ENCODE measurements at regions not wholly inside any gene's neighbourhood (a gene's known extent, or its start where the extent isn't known, plus 50 kb on each side); places are given as distances from the start of the nearest gene placed in this dataset.

DNA sequence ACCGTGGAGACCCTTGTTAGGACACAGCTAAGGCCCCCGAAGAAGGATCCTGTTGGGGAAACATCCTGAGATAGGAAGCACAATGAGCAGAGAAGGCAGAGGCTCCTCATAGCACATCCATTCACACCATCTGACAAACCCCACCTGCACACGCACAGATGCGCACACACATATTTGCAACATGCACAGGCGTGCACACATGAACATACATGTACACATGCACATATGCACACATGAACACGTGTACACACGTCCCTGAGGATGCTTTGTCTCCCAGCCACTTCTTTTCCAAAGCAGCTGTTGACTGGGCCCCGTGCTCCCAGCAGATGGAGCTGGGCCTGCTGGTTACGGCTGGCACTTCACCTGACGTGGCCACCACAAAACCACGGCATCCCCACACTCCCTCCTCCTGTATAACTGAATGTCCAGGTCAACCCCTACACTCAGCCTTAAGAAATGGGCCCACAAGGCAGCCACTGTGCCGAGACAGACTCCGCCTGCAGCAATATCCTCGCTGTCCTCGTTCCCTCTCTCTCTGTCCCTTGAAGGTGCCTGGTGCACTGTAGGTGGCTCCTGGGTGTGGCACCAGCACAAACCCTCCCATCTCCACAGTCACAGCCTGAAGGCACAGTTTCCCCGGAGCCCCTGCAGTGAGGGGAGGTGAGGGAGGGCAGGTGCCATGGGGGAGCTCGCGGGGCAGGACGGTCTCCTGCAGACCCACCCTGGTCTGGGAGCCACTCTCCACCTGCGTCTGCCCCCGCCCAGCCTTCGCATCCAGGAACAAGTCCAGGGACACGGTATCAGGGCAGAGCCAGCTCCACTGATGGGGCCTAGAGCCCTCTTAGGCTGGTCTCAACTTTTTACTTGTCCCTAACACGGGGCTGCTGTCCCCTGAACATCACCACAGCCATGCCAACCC, 183.0 kb downstream of the RBFOX3 start:
- no peak for ATAC-seq (ENCODE audit: low FRiP score)
- no peak for DNase-seq (ENCODE audit: low spot score)
- TF ChIP-seq, protein P1, sequence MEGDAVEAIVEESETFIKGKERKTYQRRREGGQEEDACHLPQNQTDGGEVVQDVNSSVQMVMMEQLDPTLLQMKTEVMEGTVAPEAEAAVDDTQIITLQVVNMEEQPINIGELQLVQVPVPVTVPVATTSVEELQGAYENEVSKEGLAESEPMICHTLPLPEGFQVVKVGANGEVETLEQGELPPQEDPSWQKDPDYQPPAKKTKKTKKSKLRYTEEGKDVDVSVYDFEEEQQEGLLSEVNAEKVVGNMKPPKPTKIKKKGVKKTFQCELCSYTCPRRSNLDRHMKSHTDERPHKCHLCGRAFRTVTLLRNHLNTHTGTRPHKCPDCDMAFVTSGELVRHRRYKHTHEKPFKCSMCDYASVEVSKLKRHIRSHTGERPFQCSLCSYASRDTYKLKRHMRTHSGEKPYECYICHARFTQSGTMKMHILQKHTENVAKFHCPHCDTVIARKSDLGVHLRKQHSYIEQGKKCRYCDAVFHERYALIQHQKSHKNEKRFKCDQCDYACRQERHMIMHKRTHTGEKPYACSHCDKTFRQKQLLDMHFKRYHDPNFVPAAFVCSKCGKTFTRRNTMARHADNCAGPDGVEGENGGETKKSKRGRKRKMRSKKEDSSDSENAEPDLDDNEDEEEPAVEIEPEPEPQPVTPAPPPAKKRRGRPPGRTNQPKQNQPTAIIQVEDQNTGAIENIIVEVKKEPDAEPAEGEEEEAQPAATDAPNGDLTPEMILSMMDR (IDR thresholded peaks at IDR 0.05) = no peak

DNA sequence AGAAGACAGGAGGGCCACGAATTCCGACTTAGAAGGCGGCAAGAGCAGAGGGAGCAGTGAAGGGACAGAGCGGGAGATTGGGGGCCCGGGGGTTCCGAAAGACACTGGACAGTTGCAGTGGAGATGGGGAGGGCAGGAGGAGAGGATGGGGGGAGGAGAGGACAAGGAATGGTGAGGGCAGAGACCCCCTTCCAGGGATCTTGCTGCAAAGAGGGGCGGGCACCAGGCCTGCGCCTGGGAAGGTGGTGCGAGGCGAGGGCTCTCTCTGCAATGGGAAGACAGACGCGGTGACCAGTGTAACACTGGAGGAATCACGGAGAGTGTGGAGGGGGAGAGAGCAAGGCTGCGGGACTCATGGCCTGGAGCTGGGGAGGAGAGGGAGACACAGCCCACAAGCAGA, 185.2 kb downstream of the RBFOX3 start:
- ATAC-seq (ENCODE audit: low FRiP score) = no peak
- DNase-seq (ENCODE audit: low spot score) = no peak
- TF ChIP-seq, protein P1 (IDR thresholded peaks at IDR 0.05) = no peak

DNA sequence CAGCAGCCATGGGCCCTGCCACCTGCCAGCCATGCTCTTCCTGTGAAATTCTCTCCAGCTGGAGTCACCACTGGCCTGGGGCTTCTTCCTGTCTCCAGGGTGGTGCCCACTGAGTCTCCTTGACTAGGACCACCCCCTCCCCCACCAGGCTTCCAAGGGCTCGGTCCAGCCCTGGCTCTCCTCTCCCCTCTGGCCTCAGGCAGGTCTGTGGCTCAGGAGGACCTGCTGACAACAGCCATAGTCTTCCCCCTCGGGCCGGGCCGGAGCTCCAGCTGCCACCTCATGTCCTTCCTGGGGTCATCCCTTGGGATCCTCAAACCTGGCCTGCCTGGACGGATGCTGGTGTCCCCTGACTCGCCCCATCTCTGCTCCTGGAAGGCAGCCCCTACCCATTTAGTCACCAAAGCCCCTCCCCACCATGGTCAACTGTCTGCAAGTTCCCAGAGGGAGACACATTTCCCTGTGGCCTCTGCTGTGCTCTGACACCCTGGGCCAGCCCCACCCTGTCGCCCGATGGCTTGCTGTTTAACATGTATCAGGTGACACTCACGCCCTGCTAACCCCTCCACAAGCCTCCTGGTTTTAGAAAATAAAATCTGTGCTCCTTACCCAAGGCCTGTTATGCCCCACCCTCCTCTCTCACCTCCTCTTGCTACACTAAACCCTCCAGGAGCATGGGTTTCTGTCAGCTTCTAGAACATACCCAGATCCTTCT, 186.2 kb downstream of the RBFOX3 start:
- DNase-seq (ENCODE audit: low spot score) = no peak
- ATAC-seq (ENCODE audit: low FRiP score) = no peak
- TF ChIP-seq, protein P1 (IDR thresholded peaks at IDR 0.05) = no peak

DNA sequence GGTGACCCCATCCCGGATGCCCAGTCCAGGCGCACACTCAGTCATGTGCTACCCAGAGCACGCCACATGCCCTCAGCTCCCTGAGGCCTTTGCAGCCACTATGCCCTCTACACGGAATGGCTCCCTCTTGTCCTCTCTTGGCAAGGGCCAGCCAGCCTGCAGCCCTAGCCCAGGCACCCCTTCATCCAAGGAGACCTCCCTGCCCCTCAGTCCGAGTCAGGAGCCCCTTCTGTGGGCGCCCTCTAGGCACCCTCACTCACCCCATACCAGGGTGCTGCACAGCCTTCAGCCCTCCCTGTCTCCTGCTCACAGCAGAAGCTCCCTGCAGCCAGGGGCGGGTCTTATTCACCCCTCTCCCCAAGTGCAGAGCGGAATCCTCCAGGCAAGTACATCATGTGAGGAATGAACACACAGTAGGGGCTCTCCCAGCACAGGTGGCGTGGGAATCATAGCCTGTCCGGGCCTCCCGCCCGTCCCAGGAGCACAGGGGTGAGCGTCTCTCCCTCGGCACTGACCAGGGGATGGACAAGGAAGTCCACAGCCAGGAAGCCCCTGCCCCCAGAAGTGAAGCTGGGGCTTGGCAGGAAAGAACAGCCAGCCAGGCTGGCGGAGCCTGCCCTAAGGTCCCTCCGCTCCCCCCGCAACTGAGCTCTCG, 186.9 kb downstream of the RBFOX3 start:
- ATAC-seq (ENCODE audit: low FRiP score) (no peak), DNase-seq (ENCODE audit: low spot score) (no peak)
- TF ChIP-seq, protein P1 (IDR thresholded peaks at IDR 0.05) = no peak

DNA sequence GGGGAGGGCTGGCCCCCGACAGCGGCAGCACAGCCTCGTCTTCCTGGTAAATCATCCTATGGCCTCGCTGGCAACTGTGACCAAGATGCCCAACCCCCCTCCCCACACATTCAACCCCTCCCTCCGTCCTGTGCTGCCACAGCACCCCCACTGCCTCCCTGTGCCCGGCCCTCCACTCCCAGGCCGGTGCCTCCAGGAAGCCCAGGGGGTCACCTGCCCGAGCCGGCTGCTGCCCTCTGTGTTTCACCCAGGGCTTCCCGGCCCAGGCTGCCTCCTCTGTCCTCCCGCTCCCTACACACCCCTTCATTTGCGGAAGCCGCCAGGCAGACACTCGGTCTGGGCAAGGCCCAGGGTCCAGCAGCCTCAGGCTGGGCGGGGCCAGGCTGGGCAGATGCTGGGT, 188.6 kb downstream of the RBFOX3 start:
- ATAC-seq (ENCODE audit: low FRiP score) = no peak
- TF ChIP-seq, protein P1 (IDR thresholded peaks at IDR 0.05) = no peak
- no peak for DNase-seq (ENCODE audit: low spot score)

DNA sequence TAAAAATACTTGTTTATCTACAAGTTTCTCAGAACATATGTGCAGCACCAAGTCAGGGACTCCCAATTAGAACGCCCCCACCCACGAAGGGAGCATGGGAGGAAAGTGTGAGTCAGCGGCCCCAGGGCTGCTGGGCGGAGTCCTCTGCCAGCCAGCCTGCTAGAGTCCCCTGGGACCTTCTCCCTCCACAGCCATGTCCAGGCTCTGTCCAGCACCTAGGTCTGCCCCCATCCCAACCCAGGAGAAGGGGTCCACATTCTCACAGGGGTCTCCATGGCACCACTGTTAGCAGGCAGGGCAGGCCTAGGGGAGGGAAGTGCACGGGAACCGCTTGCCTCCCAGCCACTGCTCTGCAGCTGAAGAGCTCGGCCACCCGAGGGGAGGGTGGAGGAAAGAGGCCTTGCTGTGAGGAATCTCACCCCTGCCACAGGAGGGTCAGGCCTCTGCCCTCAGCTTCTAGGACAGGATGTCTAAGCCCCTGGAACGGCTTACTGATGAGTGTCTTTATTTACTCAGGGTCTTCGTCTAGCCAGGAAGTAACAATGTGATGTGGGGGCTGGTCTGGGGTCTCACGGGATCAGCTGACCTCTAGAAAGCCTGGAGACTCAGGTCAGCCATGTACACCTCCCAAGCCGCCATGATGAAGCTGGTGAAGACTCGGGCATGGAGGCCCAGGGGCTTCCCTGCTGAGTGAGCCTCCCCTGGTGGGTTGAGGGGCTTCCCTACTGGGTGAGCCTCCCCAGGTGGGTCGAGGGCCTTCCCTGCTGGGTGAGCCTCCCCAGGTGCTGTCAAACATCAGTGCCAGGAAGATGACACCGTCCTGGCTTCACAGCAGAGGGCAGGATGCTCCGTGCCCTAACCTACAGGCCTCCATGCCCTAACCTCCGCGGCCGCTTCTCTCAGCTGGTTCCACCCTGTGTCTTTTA, 190.3 kb downstream of the RBFOX3 start:
- TF ChIP-seq, protein P1 (IDR thresholded peaks at IDR 0.05) = no peak
- DNase-seq (ENCODE audit: low spot score) = no peak

More for the DNA sequence above, 190.3 kb downstream of the RBFOX3 start:
- ATAC-seq (ENCODE audit: low FRiP score) = no peak
